Right kidney (tissue), 1 donor: ENCODE measurements at regions not wholly inside any gene's neighbourhood (a gene's known extent, or its start where the extent isn't known, plus 50 kb on each side); places are given as distances from the start of the nearest gene placed in this dataset.
"Not testable (repeated sequence)": the region's sequence is repeated elsewhere in the genome, so short reads cannot be mapped to it uniquely, and the experiment has no call there.

Experiments
- DNase-seq: peaks from one replicate; pipeline ENCODE4 v3.0.0-alpha.2; 2016

- no peak for DNase-seq
Observed at GRCh38 chr1:234773936-234774677, 164.1 kb upstream of the IRF2BP2 start.

- peak; percentile 35 for DNase-seq
Observed at GRCh38 chr1:234772345-234773147, 162.6 kb upstream of the IRF2BP2 start.

- peak; percentile 31 for DNase-seq
Observed at GRCh38 chr1:234771642-234772344, 161.8 kb upstream of the IRF2BP2 start.

- no peak for DNase-seq
Observed at GRCh38 chr1:234770924-234771540, 161.1 kb upstream of the IRF2BP2 start.

- peak; percentile 67 for DNase-seq
Observed at GRCh38 chr1:234769986-234770795, 160.2 kb upstream of the IRF2BP2 start.

DNA sequence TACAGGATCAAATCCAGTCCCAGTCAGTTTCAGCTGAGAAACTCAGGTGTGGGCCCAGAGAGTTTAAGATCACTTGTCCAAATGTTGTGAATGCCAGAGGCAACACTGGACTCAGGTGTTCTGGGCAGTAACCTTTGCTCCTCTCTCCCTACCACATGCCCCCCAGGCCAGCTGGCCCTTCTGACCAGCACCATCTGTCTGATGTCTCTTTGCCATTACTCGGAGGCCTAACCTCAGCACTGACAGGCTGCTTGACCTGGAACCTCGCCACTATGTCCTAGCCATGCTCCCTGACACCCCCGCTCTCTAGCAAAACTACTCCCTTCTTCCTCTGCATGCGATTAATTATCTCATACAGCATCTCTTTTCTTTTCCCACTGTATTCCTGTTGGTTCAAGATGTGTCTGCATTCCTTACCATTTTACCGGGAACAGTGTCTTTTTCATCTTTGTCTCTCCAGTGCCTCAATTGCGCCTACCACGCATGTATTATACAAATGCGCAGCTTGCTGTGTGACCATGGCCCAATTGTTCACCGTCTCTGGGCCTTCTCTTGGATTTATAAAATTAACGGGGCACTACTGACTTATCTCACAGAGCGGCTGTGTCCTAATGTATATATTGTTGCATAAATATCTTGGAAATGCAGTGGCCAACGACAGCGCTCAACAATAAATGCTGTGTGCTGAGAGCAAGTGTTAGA, 159.5 kb upstream of the IRF2BP2 start:
- DNase-seq = no peak

DNA sequence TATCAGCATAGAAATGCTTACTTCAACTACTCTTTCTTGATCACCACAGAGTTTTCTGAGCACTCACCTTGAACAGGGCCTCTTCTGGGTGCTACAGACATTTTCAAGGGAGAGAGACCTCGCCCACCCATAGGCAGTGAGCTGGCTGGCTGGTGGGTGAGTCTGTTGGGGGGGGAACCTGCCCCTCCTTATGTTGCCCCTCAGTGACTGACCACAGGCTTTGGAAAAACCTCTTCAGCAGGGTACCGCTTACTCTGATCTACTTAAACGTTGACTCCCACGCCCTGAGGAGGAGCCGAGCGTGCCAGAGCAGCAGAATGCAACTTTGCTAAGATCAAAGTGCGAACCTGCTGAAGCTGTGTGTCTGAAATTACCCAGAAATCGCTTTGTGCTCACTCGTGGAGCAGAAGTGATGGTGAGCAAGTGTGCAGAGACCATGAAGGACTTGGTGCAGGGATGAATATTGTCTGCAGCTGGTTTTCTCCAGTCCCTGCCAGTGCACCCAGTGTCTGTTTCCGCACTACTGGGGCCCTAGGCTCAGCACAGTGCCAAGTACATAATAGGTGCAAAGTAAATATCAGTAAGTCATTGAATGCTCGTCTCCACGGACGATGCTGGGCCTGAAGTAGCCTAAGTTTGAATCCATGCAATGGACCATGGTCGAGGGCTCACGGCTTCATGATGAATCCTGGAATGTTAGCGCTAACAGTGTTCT, 158.7 kb upstream of the IRF2BP2 start:
- peak; percentile 49 for DNase-seq

GRCh38 chr1:234768171-234768568, 158.2 kb upstream of the IRF2BP2 start:
- DNase-seq = no peak

DNA sequence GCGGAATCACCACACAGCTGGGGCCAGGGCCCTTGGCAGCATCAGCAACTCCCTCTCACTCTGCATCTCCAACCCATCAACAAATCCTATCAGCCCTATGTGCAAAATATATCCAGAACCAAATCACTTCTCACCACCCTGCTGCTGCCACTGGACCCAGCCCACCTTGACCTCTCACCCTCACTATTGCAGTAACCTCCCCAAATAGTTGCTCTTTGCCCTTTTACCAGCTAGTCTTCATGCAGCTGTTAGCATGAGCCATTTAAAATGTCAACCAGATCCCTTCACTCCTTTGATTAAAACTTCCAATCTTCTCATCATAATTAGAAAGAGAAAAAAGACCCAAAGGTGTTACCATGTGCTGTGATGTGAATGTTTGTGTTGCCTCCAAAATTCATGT, 155.7 kb upstream of the IRF2BP2 start:
- DNase-seq = no peak

GRCh38 chr1:234765181-234765580, 155.2 kb upstream of the IRF2BP2 start:
- no peak for DNase-seq

GRCh38 chr1:234763910-234764309, 153.9 kb upstream of the IRF2BP2 start:
- no peak for DNase-seq

GRCh38 chr1:234763367-234763766, 153.4 kb upstream of the IRF2BP2 start:
- DNase-seq = no peak

GRCh38 chr1:234762127-234762526, 152.1 kb upstream of the IRF2BP2 start:
- DNase-seq = not testable (repeated sequence)

DNA sequence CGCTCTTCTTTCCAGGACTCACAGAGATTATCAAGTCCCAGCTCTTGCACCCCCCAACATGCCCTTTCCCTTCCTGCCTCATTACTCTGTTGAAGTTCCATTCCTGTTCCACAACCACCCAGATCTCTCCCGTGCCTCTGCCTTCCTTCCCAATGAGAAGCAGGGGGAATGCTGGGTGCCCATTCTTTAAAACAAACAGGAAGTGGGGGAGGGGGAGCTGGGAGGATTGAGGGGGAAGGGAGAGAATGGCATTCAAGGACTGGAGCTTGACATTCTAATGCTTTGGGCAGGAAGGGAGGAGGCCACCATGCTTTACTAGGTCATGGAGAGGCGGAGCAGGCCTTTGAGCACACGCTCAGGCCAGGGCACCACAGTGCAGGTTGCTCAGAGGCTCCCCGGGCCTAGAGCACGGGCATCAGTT, 150.3 kb upstream of the IRF2BP2 start:
- no peak for DNase-seq

GRCh38 chr1:234759888-234760287, 149.9 kb upstream of the IRF2BP2 start:
- no peak for DNase-seq

GRCh38 chr1:234758851-234759250, 148.9 kb upstream of the IRF2BP2 start:
- no peak for DNase-seq

DNA sequence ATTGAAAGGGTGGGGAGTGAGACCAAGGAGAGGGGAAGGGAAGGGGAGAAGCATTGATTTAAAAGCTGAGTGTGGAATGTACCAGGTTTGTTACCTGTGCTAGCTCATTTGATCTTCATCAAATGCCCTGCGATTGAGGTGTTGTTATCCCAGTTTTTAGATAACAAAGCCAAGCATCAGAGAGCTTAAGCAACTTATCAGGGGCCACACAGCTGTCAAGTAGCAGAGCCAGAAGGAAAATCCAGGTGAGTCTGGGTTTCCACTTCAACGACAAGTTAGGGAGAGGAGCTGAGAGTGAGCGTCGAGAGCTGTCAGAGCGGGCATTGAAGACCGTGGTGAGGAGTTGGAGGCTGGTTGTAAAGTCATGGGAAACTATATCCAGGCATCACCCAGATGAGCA, 146.9 kb upstream of the IRF2BP2 start:
- DNase-seq = no peak

- no peak for DNase-seq
Observed at GRCh38 chr1:234756066-234756774, 146.2 kb upstream of the IRF2BP2 start.

GRCh38 chr1:234755449-234755863, 145.5 kb upstream of the IRF2BP2 start:
- DNase-seq = no peak

- no peak for DNase-seq
Observed at GRCh38 chr1:234753979-234754378, 144.0 kb upstream of the IRF2BP2 start.
